GM12874 (cell line): ENCODE measurements at regions not wholly inside any gene's neighbourhood (a gene's known extent, or its start where the extent isn't known, plus 50 kb on each side); places are given as distances from the start of the nearest gene placed in this dataset.

Experiments
- TF ChIP-seq, protein P1 (sequence below): IDR thresholded peaks from 2 replicates; pipeline ENCODE4 v1.5.1; 2011; ENCODE audit warnings: low read depth, mild to moderate bottlenecking, control low read depth, low read length, moderate library complexity; ENCODE audit not compliant: insufficient read depth

DNA sequence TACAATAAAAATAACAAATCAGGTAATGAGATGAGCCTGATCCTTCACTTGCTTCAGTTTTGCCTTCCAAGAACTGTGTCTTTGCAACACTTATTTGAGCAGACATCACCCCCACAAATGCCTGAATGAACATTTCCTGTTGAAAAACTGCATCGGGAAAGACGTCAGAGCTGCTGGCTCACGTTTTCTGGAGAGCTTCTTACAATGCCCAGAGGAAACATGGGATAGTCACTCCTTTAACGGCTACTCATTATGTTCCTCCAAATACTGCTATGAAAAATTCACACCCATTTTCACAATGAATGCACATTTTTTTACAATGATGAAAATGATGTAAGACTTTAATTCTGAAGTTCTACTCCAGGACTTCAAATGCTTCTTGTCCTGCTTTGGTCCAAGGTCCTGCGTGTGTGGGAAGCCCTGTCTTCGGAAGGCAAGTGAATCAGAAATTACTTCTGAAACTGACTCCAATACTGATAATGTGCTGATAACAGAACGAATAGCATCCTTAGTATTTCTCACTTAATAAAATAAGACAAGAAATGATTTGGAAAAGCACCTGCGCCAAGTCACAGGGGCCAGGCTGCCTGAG, 238.0 kb downstream of the ANKRD60 start:
- TF ChIP-seq, protein P1, sequence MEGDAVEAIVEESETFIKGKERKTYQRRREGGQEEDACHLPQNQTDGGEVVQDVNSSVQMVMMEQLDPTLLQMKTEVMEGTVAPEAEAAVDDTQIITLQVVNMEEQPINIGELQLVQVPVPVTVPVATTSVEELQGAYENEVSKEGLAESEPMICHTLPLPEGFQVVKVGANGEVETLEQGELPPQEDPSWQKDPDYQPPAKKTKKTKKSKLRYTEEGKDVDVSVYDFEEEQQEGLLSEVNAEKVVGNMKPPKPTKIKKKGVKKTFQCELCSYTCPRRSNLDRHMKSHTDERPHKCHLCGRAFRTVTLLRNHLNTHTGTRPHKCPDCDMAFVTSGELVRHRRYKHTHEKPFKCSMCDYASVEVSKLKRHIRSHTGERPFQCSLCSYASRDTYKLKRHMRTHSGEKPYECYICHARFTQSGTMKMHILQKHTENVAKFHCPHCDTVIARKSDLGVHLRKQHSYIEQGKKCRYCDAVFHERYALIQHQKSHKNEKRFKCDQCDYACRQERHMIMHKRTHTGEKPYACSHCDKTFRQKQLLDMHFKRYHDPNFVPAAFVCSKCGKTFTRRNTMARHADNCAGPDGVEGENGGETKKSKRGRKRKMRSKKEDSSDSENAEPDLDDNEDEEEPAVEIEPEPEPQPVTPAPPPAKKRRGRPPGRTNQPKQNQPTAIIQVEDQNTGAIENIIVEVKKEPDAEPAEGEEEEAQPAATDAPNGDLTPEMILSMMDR, result no peak

DNA sequence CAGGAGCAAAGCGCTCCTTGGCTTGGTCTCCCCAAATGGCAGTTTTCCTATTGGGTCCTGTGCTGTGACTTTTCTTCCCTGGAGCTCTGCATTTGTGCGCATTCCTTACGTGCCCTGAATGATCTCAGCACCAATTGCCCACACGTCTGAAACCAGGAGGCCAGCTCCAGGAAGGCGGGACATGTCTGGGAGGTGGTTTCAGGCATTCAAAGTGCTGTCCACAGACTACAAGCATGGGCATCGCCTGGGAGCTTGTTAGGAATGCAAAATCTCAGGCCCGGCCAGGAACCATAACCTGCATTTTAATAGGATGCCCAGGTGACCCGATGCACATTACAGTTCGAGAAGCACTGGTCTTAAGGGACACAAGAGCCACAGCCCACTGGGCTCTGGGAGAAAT, 239.6 kb downstream of the ANKRD60 start:
- TF ChIP-seq, protein P1, result no peak

DNA sequence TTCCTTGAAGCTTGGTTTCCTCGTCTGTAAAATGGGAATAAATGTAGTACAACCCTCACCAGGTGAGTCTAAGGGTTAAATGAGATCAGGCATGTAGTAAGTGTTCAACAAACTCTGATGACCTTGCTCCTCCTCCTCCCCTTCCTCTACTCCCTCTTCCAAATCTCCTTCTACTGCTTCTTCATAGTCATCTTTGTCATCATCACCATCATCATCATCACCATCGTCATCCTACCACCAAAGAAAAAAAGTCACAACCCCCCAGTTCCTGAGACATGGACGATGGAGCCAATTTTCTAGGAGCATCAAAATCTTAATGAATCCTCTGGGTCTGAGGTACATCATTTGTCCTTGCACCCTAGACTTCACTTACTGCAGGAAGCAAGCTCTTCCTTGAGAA, 240.0 kb downstream of the ANKRD60 start:
- TF ChIP-seq, protein P1, result no peak

DNA sequence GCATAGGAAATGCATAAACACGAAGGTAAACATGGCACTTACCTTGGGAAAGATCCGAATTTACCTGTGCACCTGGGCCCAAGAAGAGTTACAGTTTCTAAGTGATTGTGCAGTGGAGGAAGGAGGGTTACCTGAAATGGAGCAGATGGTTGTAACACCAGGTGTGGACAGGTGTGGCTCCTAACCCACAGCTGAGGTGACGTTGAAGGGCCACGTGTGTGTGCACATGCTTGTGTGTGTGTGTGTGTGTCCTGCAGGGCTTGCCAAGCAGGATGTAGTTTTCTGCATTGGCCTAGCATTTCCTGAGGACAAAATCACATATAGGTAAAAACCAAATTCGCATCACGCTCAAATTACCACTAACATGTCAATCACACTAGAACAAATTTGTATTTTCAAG, 240.8 kb downstream of the ANKRD60 start:
- TF ChIP-seq, protein P1, result no peak

DNA sequence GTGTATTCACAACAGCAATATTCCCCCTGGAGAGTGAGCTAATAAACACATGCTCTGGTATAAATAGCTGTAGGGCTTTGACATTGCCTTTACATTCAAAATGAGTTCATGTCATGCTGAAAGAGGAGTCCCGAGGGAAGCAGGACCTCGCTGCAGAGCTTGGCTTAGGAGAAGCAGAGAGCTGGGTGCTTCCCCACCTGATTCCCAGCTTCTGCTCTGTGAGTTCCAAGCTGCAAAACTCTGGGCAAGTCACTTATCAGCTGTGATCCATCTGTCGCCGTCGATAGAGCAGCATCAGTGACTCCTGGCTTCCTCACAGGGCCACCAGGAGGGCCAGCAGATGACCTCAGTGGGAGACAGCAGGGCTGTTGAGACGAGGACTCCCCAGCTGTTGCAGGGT, 241.8 kb downstream of the ANKRD60 start:
- TF ChIP-seq, protein P1, result no peak

DNA sequence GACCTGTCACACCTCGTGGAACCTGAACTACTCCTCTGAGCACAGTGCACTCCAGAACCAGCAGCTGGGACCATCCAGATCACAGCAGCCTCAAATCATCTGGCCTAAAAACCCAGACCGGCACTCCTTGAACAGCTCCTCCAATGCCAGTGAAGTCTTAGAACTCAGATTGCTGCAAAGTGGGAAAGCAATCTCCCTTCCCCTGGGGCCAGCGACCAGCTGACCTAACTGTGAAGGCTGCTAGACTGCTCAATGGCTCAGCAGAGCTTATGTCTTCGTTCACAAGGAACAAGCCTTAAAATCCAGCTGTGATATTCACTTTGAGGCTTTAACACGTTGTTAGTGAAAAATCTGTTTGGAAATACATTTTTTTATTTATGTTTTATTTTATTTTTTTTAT, 243.2 kb downstream of the ANKRD60 start:
- TF ChIP-seq, protein P1, result no peak

DNA sequence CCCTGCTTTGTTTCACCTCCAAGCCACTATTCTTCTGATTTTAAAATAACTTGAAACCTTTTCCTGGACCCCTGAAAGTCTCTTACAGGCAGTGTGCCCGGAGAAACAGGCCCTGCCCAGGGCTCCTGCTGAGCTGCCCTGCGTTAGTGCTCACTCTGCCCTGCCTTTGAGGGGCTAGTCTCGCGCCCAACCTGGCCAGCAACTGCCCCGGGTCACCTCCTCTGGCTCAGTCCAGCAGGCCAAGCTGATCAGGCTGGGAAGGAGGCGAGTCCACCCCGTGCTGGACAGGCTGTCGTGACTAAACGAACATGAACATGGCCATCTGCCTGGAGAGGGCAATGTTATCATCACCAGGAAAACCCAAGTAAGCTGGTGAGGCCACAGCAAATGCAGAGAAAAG, 245.4 kb downstream of the ANKRD60 start:
- TF ChIP-seq, protein P1, result no peak
